HG03439 (cell line): ENCODE measurements at regions not wholly inside any gene's neighbourhood (a gene's known extent, or its start where the extent isn't known, plus 50 kb on each side); places are given as distances from the start of the nearest gene placed in this dataset.

Experiments
- ATAC-seq: cut with Tn5 transposase; IDR thresholded peaks from one replicate; pipeline ENCODE4 v1.9.1; 2021; ENCODE audit warnings: mild to moderate bottlenecking, moderate library complexity; ENCODE audit not compliant: unreplicated experiment

DNA sequence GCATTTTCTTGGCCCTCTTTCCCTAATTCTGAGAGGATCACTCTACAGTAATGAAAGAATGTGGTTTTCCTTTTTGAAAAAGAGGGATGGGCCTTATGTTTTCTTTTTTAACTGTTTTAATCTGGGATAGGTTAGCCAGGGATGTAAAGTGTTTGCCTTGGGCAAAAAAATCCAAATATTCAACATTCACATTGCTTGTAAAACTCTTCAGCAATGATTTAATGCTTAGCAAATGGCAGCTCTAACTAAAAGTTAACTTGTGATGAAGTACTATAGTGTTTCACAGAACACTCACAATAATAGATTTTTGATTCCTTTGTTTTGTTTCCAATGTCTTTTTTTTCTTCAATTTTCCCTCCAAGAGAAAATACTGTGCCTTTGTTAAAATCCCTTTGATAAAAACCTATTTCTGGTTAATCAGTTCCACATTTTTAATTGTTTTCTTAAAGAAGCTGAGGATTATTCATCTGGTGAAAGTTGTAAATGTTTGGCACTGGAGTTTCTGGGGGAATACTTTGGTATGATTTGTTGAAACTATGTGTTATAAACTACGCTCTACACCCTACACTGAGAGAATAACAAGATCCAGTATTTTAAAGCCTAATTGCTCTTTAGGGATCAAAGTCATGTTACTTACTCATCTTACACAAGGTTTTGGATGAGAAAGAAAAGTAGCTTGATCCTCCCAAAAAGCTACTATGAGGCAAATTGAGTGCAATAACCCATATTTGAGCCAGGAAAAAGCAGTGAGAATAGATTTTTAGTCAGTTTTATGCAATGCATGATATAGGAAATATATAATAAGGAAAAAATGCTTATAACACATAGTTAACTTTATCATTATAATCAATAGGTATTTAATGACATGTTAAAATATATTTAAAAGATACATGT is 335.8 kb downstream of the EPHA7 start:
- no peak for ATAC-seq

DNA sequence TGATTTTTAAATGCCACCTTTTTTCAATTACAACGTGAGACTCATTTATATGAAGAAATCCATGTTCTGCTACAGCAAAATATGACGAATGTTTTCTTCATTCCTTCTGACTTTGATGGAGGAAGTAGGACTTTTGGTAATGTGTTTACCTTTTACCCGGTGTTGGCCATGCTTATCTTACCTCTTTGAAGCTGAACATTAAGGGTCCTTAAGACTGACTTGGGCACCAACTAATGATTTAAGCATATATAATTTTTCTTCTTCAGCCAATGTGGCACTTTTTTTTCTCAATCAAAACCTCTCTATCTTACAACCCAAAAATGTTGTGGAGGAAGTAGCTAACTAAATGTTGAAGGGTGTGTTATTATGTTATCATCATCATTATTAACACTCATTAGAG is 337.5 kb downstream of the EPHA7 start:
- ATAC-seq: no peak

DNA sequence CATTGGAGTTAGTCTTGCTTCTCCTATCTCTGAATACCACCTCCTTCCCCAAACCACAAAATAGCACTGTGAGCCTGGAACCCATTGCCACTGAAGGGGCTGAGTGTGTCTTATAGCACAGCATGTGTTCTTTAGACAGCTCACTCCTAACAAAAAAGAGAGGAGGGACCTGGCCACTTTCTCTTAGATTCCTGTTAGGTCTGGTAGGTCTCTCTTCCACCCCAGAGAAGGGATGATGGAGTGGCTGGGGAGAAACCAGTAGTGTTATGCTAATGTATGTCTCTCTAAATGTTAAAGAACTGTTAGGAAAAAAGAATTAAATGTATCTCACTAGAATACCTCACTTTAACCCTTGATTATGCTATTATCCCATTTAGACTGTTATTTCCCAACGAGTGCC is 340.3 kb downstream of the EPHA7 start:
- no peak for ATAC-seq

DNA sequence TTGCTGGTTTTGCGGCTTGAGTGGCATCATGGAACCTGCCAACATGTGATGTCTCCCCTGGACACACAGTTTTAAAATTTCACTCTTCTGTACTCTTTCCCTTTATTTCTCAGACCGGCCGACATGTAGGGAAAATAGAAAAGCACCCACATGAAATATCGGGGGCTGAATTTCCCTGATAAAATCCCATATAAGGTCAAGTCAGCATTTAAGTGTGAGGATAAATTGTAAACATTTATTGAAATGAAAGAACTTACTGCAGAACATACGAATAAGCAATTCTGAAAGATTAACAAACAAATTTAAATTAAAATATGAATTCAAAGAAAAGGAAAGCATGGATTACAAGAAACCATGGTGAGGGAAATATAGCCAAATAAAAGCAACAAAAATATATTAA is 345.5 kb downstream of the EPHA7 start:
- ATAC-seq: no peak

DNA sequence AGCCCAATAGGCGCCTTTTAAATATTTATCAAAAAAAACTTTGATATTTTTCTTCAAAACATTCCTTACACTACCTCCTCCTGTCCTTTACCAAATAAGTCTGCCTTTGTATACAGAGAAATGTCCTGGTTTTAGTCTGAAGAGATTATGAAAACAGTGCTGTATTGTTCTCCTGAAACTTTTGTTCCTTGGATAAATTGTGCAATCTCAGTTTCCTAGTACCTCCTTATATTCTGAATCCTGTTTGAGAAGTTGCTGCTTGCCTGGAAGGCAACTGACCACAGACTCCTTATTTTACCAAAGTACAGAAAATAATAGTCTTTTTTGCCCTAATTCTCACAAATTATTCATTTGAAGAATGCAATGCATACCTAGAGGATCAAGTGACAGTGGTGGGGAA is 349.5 kb downstream of the EPHA7 start:
- ATAC-seq: no peak

DNA sequence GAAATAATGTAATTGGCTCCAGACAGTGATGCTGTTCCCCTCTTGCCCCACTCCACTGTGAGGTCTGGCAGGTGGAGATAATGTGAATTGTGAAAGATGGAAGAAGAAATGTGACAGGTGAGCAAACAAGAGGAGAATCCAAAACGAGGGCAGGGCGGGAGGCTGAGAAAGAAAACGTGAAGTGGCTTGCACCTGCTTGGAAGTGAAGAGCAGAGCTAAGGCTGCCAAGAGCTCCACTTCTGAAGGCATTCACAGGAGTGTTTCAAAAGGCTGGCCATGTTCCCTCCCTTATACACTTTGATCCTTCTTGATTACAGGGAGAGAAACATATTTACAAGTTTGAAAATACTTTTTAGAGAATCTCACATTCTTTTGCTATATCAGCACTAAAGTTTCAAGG is 359.4 kb downstream of the EPHA7 start:
- no peak for ATAC-seq

DNA sequence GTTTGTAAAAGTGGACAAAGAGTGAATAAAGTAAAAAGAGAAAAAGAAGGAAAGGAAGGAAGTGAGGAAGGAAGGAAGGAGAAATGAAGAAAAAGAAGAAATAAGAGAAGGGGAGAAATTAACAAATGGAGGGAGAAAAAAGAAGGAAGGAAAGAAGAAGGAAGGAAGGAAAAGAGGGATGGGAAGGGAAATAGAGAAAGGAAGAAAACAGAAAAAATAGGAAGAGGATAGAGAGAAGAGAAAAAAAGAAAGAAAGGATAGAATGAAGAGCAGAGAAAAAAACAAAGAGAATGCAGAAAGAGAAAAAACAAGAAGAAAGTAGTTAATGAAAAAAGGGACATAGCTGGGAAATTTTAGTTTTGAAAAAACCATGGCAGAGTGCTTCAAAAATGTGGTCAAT is 361.8 kb downstream of the EPHA7 start:
- no peak for ATAC-seq

DNA sequence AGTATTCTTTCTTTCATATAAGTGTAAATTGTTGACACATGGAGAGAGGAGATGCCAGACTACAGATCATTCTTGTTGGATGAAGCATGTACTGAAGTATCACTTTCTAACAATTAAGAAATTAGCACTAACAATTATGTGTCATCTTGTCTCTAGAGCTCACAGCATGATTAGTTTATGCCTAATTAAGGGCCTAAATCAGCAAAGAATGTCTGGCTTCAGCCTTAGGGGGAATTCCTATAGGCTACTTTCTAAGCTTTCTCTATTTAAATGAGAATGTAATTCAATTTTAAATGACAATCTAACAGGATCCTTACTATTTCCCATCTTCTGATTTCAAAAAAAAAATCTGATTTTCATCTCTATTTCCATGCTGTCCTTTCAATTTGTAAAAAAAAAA is 371.0 kb downstream of the EPHA7 start:
- ATAC-seq: no peak

DNA sequence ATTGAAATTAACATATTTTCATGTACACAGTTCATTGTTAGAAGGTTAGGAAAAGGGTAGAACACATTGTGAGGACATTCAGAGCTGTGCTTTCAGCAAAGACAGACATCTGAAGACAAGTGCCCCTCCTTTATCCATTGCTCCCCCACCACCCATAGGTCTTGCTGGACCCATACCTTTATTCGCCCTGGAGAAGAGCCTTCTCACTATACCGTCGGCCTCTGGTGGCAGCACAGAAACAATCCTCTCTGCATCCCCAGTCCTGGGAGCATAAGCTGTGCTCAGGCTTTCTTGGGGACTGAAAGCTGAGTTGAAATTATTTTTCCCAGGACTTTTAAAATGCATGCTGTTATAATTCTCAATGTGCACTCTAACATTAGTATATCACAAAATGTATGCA is 372.3 kb downstream of the EPHA7 start:
- no peak for ATAC-seq

DNA sequence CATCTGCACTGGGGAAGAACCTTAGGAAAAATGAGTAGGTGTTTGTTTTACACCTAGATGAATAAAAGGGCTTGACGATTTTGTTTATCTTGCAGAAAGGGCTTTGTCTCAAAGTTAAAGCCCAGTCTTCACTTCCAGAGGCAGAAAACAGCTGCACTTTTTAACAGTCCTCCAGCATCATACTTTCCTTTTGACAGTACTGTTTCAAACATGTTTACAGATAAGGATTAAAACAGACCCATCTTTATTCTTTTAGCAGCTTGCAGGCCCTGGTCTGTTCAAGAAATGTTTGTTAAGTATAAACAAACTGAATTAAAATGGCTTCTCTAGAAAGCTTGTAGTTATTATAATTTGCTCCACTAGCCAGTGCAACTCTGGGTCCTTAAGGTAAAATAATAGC is 374.2 kb downstream of the EPHA7 start:
- no peak for ATAC-seq

DNA sequence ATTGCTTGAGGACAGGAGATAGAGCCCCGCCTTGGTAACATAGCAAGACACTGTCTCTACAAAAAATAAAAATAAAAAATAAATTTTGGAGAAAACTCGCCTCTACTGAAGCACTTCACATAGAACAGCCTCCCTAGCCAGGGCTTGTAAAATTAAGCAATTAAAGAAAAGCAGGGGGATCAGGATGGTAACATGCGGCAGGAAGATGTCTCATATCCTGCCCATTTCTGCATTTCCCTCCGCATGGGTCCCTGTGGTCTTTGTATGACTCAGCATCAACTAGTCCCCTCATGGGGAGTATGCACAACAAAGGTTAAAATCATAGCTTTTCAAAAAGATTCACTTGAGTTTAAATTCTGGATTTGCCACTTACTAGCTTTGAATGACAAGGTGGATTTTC is 379.0 kb downstream of the EPHA7 start:
- no peak for ATAC-seq

DNA sequence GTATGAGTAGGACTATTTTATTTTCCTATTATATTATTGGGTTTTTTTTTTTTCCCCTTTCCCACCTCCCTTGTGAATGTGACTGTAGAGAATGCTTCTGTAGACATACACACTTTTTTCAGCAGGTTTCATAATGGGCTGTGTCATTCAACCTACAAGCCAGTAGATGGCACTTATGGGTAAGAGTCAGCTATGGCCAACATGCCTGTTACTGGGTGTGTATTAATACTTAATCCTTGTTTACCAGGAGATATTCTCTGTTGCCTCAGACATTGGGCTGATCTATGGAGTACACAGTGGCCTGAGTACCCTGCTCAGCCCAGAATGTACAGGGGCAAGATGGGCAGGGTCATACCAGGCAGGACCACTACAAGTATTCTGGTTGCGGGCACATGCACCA is 382.5 kb downstream of the EPHA7 start:
- ATAC-seq: no peak

DNA sequence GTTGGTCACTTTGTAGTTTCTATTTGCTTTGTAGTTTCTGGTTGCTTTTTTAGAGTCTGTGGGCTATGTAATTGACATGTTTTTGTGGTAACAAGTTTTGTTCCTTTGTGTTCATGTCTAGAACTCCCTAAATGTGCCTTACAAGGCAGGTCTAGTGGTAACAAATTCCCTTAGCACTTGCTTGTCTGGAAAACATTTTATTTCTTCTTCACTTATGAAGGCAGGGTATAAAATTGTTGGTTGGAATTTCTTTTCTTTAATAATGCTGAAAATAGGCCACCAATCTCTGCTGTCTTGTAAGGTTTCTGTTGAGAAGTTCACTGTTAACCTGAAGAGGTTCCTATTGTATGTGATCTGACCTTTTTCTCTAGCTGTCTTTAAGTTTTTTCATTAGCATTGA is 383.6 kb downstream of the EPHA7 start:
- ATAC-seq: no peak

DNA sequence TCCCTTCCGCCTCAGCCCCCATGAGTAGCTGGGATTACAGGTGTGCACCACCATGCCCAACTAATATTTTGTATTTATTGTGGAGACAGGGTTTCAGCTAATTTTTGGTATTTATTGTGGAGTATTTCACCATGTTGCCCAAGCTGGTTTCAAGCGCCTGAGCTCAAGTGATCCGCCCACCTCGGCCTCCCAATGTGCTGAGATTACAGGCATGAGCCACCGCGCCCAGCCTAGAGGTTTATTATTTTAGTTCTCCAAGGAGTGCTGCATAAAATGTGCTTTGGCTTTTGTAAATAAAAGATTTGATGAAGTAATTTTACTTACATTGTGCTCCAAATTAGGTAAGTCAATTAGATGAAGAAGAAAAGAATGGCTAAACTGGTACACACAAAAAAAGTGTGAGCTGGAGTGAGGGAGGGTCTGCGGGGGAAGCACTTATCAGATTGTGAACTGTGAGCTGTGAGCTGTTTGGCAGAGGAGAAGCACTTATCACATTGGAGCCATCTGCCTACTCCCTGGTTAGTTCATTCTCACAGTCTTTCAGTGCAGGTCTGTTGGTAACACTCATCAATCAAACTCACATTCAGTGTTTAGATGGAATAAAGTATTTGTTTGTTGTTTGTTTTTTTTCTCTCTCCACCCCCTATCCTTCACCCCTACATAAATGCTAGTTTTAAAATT is 398.0 kb downstream of the EPHA7 start:
- no peak for ATAC-seq

DNA sequence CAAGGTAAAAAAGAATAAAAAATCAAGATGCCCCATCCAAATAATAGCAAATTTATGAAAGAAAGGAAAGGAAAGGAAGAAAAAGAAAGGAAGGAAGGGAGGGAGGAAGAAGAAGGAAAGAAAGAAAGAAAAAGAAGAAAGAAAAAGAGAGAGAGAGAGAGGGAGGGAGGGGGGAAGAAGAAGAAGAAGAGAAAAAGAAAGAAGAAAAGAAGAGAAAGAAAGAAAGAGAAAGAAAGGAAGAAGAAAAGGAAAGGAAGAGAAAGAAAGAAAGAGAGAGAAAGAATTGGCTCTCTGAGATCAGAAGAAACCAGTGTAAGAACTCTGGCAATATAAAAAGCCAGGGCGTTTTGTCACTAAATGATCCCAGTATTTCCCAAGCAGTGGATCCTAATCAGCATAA is 401.7 kb downstream of the EPHA7 start:
- no peak for ATAC-seq

DNA sequence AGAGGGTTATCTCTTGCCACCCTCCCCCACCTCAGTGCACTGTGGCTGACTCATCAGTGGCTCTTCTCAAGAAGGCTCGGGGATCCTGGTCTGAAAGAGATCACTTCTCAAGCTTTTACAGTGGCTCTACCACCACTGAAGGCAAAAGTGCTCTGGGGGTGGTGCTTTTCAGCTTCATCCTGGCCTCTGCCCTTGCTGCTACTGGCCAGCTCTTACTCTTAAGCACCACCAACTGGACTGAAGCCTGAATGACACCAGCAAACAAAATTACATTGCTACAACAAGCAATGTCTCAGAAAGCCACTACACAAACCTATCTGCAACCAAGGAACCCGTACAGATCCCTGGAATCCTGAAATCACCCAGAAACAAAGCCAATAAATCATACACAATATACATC is 402.1 kb downstream of the EPHA7 start:
- no peak for ATAC-seq

DNA sequence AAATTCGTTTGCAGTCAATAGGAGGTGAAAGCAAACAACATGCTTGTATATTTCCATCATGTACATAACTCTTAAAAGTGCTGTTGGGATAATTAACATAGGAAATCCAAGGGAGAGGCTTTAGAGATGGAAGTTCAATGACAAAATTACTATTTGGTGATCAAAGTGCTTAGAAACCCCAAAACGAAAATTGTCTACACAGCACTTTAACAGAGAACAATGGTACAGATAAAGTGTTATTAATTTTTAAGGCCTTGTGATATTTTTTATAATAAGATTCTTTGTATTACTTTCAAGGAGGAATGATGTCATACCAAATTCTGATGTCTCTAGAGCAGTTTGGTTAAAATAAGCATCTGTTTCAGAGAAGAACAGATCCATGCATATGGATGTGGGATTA is 406.3 kb downstream of the EPHA7 start:
- ATAC-seq: no peak

DNA sequence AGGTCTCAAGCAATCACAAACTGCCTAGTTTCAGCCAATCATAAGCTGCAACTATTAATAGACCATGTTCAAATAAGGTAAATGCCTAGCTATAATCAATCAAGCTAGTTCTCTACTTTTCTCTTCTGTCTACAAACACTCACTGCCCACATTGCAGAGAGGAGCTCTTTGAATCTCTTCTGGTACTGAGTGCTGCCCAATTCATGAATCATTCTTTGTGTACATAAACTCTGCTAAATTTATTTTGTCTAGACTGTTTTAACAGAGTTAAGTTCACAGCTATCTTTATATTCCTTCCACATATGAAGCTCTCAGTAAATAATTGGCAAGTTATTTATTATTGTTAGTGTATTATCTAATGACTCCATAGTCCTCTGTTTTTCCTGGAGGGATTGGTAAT is 411.0 kb downstream of the EPHA7 start:
- no peak for ATAC-seq

DNA sequence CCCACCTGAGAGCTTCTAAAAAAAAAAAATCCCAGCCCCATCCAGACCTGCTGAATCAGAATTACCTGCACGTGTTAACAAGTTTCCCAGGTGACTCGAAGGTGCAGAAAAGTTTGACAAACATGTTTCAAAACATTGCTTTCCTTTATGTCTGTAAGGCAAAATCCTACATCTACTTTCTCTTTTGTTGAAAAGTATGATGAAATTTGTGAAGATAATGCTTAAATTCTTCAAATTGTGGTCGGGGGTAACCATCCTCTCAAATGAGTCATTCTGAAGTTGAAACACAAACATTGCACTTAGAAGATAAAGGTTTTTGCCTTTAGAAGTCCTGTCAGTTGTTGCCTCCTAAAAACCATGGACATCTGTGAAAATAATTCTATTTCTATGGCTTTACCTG is 429.7 kb downstream of the EPHA7 start:
- no peak for ATAC-seq

DNA sequence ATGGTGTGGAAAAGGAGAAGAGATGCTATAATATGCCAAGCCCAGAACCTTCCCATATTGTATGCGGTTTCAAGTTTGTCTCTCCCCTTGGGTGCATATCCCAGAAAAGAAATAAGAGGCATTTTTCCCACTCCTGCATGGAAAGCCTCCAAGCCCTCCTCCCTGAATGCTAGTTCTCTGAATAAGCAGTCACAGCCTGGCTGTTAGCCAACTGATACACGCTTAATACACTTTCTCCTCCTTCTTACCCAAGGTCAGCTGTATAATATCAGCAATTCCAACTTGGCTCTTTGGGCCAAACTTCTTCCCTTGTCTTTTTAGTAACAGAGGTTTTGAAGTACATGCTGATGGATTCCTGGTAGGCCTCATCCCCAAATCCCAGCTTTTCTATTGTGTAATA is 440.1 kb downstream of the EPHA7 start:
- no peak for ATAC-seq

DNA sequence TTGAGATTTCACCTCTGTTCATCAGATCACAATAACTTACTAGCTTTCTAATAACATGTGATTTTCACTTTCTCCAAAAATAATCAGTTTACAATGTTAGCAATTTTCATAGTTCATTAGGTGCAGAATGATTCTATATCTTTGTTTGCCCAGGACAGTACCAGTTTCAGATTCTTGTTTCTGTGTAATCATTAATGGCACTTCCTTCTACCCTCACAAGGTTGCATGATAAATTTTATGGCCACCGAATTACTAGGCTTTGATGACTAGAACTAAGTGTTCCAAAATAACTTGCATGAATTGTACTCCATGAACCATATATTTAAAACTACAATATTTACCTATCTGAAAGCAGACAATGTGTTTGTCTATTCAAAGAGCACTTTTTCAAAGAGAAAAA is 442.3 kb downstream of the EPHA7 start:
- ATAC-seq: no peak

DNA sequence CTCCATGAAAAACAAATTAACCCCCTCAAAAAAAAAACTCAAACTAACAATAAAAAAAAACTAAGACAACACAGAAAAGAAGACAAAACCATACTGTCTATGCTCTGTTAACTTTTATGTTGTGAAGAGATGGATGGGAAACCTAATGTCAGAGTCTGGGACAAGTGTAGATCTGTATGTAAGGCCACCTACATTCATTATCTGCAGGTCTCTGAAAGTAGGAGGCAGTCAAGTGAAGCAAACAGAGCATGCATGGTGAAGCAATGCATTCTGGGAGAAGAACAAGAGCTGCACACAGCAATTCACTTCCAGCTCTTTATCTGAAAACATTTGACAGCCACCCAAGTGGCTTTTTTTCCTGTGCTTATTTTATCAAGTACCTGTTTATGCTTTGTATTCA is 452.0 kb downstream of the EPHA7 start:
- ATAC-seq: no peak

DNA sequence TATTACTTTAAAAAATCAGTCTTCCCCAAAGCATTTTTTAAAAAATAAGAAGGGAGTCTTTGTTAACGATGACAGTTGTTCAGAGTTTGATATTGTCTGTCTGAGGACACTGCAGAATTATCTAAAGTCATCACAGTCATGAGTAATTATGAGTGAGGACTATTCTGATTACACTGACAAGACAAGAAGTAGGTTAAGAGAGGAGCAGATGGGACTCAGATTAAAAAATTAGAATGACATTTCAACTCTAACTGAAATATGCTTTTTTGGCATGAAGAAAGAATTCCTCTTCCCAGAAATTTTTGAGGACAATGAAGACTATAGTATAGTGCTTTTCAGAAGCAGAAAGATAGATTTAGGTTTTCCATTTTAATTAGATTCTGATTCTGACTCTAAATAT is 456.5 kb downstream of the EPHA7 start:
- no peak for ATAC-seq
